Medulla oblongata (tissue), 1 donor: ENCODE measurements at regions not wholly inside any gene's neighbourhood (a gene's known extent, or its start where the extent isn't known, plus 50 kb on each side); places are given as distances from the start of the nearest gene placed in this dataset.
"Not testable (repeated sequence)": the region's sequence is repeated elsewhere in the genome, so short reads cannot be mapped to it uniquely, and the experiment has no call there.

ENCODE experiments used
- DNase-seq: peaks from one replicate; pipeline ENCODE4 v3.0.0-alpha.2; 2015; ENCODE audit errors: extremely low spot score

GRCh38 chrX:127782904-127783303, 269.3 kb downstream of the ACTRT1 start:
- DNase-seq, result no peak

GRCh38 chrX:127764674-127765073, 287.5 kb downstream of the ACTRT1 start:
- no peak for DNase-seq

- DNase-seq, result no peak
These were observed 289.5 kb downstream of the ACTRT1 start for GRCh38 chrX:127762663-127763062.

- DNase-seq, result no peak
These were observed 319.5 kb downstream of the ACTRT1 start for GRCh38 chrX:127732709-127733108.

- DNase-seq, result peak; percentile 6
These were observed 326.0 kb downstream of the ACTRT1 start for GRCh38 chrX:127726227-127726626.

GRCh38 chrX:127708155-127708554, 344.0 kb downstream of the ACTRT1 start:
- no peak for DNase-seq

GRCh38 chrX:127702527-127702926, 349.7 kb downstream of the ACTRT1 start:
- no peak for DNase-seq

- not testable (repeated sequence) for DNase-seq
These were observed 389.3 kb downstream of the ACTRT1 start for GRCh38 chrX:127662942-127663341.

- no peak for DNase-seq
These were observed 403.2 kb downstream of the ACTRT1 start for GRCh38 chrX:127649011-127649410.

- no peak for DNase-seq
These were observed 430.4 kb downstream of the ACTRT1 start for GRCh38 chrX:127621780-127622179.

- no peak for DNase-seq
These were observed 445.6 kb downstream of the ACTRT1 start for GRCh38 chrX:127606590-127606989.

- no peak for DNase-seq
These were observed 455.3 kb downstream of the ACTRT1 start for GRCh38 chrX:127596882-127597281.

- no peak for DNase-seq
These were observed 473.8 kb downstream of the ACTRT1 start for GRCh38 chrX:127578395-127578794.

- no peak for DNase-seq
These were observed 474.3 kb downstream of the ACTRT1 start for GRCh38 chrX:127577884-127578283.

GRCh38 chrX:127574829-127575228, 477.4 kb downstream of the ACTRT1 start:
- DNase-seq, result no peak

- no peak for DNase-seq
These were observed 479.7 kb downstream of the ACTRT1 start for GRCh38 chrX:127572471-127572870.

GRCh38 chrX:127571834-127572233, 480.4 kb downstream of the ACTRT1 start:
- DNase-seq, result peak; percentile 1

- no peak for DNase-seq
These were observed 481.9 kb downstream of the ACTRT1 start for GRCh38 chrX:127570276-127570675.

- DNase-seq, result no peak
These were observed 483.5 kb downstream of the ACTRT1 start for GRCh38 chrX:127568691-127569090.

GRCh38 chrX:127558811-127559210, 493.4 kb downstream of the ACTRT1 start:
- DNase-seq, result no peak

- no peak for DNase-seq
These were observed 499.6 kb downstream of the ACTRT1 start for GRCh38 chrX:127552571-127552970.

GRCh38 chrX:127519323-127519722, 532.9 kb downstream of the ACTRT1 start:
- no peak for DNase-seq

- DNase-seq, result no peak
These were observed 562.2 kb downstream of the ACTRT1 start for GRCh38 chrX:127490000-127490399.

GRCh38 chrX:127466211-127466610, 586.0 kb downstream of the ACTRT1 start:
- no peak for DNase-seq

GRCh38 chrX:127459790-127460189, 592.4 kb downstream of the ACTRT1 start:
- DNase-seq, result no peak
